Activated T-cell treated with anti-CD3 and anti-CD28 coated beads for 1 hour (primary cell): ENCODE measurements at regions not wholly inside any gene's neighbourhood (a gene's known extent, or its start where the extent isn't known, plus 50 kb on each side); places are given as distances from the start of the nearest gene placed in this dataset.

ENCODE experiments used
- DNase-seq: peaks from one replicate; pipeline ENCODE4 v3.0.0-alpha.2; 2020; ENCODE audit warnings: low read depth

GRCh38 chr1:13922466-13923110, 222.6 kb downstream of the PRDM2 start:
- no peak for DNase-seq

- DNase-seq, result no peak
Observed at GRCh38 chr1:13926556-13926955, 226.6 kb downstream of the PRDM2 start.

GRCh38 chr1:13927736-13928135, 227.7 kb downstream of the PRDM2 start:
- no peak for DNase-seq

- DNase-seq, result no peak
Observed at GRCh38 chr1:13929313-13929712, 229.3 kb downstream of the PRDM2 start.

- no peak for DNase-seq
Observed at GRCh38 chr1:13930151-13930550, 230.2 kb downstream of the PRDM2 start.

GRCh38 chr1:13931226-13931625, 231.2 kb downstream of the PRDM2 start:
- no peak for DNase-seq

- no peak for DNase-seq
Observed at GRCh38 chr1:13935336-13935735, 235.3 kb downstream of the PRDM2 start.

- no peak for DNase-seq
Observed at GRCh38 chr1:13941315-13941714, 241.3 kb downstream of the PRDM2 start.

- DNase-seq, result no peak
Observed at GRCh38 chr1:13943055-13943454, 243.1 kb downstream of the PRDM2 start.

- no peak for DNase-seq
Observed at GRCh38 chr1:13945856-13946255, 245.9 kb downstream of the PRDM2 start.

- DNase-seq, result no peak
Observed at GRCh38 chr1:13947658-13948057, 247.7 kb downstream of the PRDM2 start.

- no peak for DNase-seq
Observed at GRCh38 chr1:13948396-13948795, 248.4 kb downstream of the PRDM2 start.

- DNase-seq, result no peak
Observed at GRCh38 chr1:13948888-13949391, 249.0 kb downstream of the PRDM2 start.

GRCh38 chr1:13949546-13949945, 249.6 kb downstream of the PRDM2 start:
- no peak for DNase-seq

GRCh38 chr1:13950637-13951036, 250.6 kb downstream of the PRDM2 start:
- DNase-seq, result no peak

GRCh38 chr1:13951793-13952751, 252.1 kb downstream of the PRDM2 start:
- no peak for DNase-seq

- DNase-seq, result no peak
Observed at GRCh38 chr1:13952985-13953384, 253.0 kb downstream of the PRDM2 start.

- no peak for DNase-seq
Observed at GRCh38 chr1:13956393-13956792, 256.4 kb downstream of the PRDM2 start.

GRCh38 chr1:13960375-13960987, 260.5 kb downstream of the PRDM2 start:
- peak; percentile 60 for DNase-seq

GRCh38 chr1:13964768-13965167, 264.8 kb downstream of the PRDM2 start:
- no peak for DNase-seq

GRCh38 chr1:13965770-13966398, 265.9 kb downstream of the PRDM2 start:
- DNase-seq, result no peak

- no peak for DNase-seq
Observed at GRCh38 chr1:13967707-13968106, 267.7 kb downstream of the PRDM2 start.
